ENCODE measurements at regions not wholly inside any gene's neighbourhood (a gene's known extent, or its start where the extent isn't known, plus 50 kb on each side); places are given as distances from the start of the nearest gene placed in this dataset.

- DNase-seq (ENCODE audit: low read depth), result no peak
- TF ChIP-seq CTCF (IDR thresholded peaks at IDR 0.05; ENCODE audit: insufficient read depth, low read depth, low read length, missing control alignments), result no peak
Observed at GRCh38 chr3:73685061-73685460, 60.3 kb upstream of the PDZRN3 start.

GRCh38 chr3:73683706-73684105, 59.0 kb upstream of the PDZRN3 start:
- no peak for TF ChIP-seq CTCF (IDR thresholded peaks at IDR 0.05; ENCODE audit: insufficient read depth, low read depth, low read length, missing control alignments)
- no peak for DNase-seq (ENCODE audit: low read depth)
- no peak overlapping the region for H3K4me3 ChIP-seq (ENCODE audit: low read depth, low read length)

More at GRCh38 chr3:73685061-73685460, 60.3 kb upstream of the PDZRN3 start:
- H3K4me3 ChIP-seq (ENCODE audit: low read depth, low read length), result no peak overlapping the region

- H3K4me3 ChIP-seq (ENCODE audit: low read depth, low read length), result no peak overlapping the region
- DNase-seq (ENCODE audit: low read depth), result no peak
- no peak for TF ChIP-seq CTCF (IDR thresholded peaks at IDR 0.05; ENCODE audit: insufficient read depth, low read depth, low read length, missing control alignments)
Observed at GRCh38 chr3:73681610-73682009, 56.9 kb upstream of the PDZRN3 start.

- TF ChIP-seq CTCF (IDR thresholded peaks at IDR 0.05; ENCODE audit: insufficient read depth, low read depth, low read length, missing control alignments), result no peak
- no peak for DNase-seq (ENCODE audit: low read depth)
- H3K4me3 ChIP-seq (ENCODE audit: low read depth, low read length), result no peak overlapping the region
Observed at GRCh38 chr3:73681198-73681597, 56.5 kb upstream of the PDZRN3 start.

GRCh38 chr3:73680391-73681095, 55.8 kb upstream of the PDZRN3 start:
- no peak for DNase-seq (ENCODE audit: low read depth)
- no peak overlapping the region for H3K4me3 ChIP-seq (ENCODE audit: low read depth, low read length)
- no peak for TF ChIP-seq CTCF (IDR thresholded peaks at IDR 0.05; ENCODE audit: insufficient read depth, low read depth, low read length, missing control alignments)

GRCh38 chr3:73677336-73678024, 52.7 kb upstream of the PDZRN3 start:
- TF ChIP-seq CTCF (IDR thresholded peaks at IDR 0.05; ENCODE audit: insufficient read depth, low read depth, low read length, missing control alignments), result no peak
- no peak overlapping the region for H3K4me3 ChIP-seq (ENCODE audit: low read depth, low read length)
- no peak for DNase-seq (ENCODE audit: low read depth)
